ENCODE measurements at regions not wholly inside any gene's neighbourhood (a gene's known extent, or its start where the extent isn't known, plus 50 kb on each side); places are given as distances from the start of the nearest gene placed in this dataset.
"Not testable (repeated sequence)": the region's sequence is repeated elsewhere in the genome, so short reads cannot be mapped to it uniquely, and the experiment has no call there.

DNA sequence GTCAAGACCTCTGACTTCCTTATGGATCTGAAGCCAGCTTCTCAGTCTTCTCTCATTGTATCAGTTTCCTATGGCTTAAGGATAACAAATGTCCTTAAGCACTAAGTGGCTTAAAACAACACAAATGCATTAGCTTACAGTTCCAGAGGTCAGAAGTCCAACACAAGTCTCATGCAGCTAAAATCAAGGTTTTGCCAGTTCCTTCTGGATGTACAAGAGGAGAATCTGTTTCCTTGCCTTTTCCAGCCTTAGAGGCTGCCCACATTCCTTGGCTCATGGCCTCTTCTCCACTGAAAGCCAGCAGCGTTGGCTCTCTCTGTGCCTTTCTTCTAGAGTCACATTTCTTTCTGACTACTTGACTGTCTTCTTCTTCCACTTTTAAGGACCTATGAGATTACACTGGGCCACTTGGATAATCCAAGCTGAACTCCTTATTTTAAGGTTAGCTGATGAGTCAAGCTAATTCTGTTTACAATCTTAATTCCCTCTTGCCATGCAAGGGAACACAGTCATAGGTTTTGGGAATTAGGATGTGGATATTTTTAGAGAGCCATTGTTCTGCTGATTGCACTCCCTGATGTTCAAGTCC is 179.0 kb downstream of the BCAS1 start:
- DNase-seq, result no peak

GRCh38 chr20:53890443-53891305 is 179.7 kb downstream of the BCAS1 start:
- no peak for DNase-seq

DNA sequence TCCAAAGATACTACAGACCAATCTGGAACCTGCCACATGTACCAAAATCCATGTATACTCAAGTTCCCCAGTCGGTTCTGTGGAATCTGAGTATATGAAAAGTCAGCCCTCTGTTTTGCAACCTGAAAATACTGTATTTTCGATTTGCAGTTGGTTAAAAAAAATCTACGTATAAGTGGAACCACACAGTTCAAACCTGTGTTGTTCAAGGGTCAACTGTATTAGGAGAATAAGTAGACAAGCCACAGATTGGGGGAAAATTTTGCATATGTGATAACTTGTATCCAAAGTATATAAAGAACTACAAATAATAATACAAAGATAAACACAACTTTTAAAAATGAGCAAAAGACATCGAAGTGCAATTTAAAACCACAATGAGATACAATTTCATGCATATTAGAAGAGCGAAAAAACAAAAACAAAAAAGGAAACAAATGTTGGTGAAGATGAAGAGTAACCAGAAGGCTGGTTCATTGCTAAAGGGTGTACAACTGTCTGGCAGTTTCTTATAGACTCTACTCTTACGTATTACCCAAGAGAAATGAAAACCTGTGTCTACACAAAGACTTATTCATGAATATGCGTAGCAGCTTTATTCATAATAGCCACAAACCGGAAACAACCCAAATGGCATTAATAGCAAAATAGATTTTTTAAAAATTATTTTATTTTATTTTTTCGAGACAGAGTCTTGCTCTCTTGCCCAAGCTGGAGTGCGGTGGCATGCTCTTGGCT is 180.8 kb downstream of the BCAS1 start:
- no peak for DNase-seq

GRCh38 chr20:53888951-53889350 is 181.4 kb downstream of the BCAS1 start:
- no peak for DNase-seq

DNA sequence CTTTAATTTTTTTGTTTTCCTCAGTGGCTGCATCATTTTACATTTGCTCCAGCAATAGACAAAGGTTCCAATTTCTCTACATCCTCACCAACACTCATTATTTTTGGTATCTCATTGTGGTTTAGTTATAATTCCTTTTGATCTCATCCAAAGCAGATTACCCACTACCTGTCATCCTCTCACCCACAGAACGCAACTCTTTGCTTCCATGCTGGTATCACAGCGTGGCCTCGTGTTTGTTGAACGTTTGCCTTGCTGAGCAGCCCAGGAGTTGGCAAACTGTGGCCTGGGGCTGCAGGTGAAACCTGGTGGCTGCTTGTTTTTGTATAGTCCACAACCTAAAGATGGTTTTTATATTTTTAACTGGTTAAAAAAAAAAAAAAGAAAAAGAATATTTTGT is 181.9 kb downstream of the BCAS1 start:
- no peak for DNase-seq

- DNase-seq, result no peak
These were observed 182.4 kb downstream of the BCAS1 start for GRCh38 chr20:53887973-53888372.

DNA sequence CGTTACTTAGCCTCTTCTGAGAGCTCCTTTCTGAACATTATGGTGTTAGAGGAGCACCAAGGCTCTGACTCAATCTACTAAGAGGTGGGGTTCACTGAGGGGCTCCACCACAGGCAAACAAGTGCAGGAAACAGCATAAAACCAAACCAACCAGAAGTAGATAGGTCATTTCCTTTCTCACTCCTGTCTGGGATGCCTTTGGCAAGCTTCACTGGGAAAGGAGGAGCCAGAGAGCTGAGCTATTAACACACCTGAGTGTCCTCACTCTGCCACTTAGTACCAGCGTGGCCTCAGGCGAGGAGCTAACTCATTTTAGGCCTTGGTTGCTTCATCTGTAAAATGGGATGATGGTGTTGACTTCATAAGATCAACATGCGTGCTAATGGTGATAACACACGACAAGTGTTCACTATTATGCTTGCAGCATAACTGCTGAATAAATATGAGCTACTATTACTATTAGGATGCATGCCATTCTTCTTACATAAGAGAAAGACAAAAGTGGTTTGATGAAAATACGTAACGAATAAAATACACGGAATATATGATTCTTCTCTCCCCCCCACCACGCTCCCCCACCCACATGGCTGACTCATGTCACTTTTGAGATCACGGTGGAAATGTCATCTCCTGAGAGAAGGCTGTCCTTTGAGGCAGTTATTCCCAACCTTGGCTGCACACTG is 185.4 kb downstream of the BCAS1 start:
- no peak for DNase-seq

GRCh38 chr20:53883098-53883911 is 187.1 kb downstream of the BCAS1 start:
- no peak for DNase-seq

DNA sequence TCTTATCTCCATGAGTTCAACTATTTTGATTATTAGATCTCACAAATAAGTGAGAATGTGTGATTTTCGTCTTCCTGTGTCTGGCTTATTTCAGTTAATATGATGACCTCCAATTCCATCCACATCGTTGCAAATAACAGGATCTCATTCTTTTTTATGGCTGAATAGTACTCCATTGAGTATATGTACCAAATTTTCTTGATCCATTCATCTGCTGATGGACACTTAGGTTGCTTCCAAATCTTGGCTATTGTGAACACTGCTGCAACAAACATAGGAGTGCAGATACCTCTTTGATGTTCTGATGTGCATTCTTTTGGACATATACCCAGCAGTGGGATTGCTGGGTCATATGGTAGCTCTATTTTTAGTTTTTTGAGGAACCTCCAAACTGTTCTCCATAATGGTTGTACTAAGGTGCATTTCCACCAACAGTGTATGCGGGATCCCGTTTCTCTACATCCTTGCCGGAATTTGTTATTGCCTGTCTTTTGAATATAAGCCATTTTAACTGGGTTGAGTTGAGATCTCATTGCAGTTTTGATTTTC is 187.9 kb downstream of the BCAS1 start:
- DNase-seq, result not testable (repeated sequence)

DNA sequence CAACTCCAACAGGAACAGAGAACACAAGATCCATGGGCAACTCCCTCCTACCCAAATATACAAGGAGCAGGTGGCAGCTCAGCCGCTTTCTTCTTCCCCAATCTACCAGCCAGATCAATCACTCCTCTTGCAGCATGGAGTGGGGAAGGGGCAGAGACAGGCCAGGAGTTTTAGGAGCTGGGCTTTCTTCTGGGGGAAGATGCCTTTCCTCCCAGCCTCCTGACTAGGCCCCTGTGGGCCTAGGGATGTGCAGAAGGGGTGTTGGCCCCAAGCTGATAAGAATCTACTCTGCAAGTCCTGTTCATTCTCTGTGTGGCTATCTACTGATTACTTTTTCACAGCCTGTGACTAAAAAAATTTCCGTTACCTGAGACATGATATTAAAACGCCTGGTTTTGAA is 189.0 kb downstream of the BCAS1 start:
- DNase-seq, result no peak

- no peak for DNase-seq
These were observed 190.2 kb downstream of the BCAS1 start for GRCh38 chr20:53880108-53880641.

- DNase-seq, result no peak
These were observed 191.2 kb downstream of the BCAS1 start for GRCh38 chr20:53879048-53879684.

DNA sequence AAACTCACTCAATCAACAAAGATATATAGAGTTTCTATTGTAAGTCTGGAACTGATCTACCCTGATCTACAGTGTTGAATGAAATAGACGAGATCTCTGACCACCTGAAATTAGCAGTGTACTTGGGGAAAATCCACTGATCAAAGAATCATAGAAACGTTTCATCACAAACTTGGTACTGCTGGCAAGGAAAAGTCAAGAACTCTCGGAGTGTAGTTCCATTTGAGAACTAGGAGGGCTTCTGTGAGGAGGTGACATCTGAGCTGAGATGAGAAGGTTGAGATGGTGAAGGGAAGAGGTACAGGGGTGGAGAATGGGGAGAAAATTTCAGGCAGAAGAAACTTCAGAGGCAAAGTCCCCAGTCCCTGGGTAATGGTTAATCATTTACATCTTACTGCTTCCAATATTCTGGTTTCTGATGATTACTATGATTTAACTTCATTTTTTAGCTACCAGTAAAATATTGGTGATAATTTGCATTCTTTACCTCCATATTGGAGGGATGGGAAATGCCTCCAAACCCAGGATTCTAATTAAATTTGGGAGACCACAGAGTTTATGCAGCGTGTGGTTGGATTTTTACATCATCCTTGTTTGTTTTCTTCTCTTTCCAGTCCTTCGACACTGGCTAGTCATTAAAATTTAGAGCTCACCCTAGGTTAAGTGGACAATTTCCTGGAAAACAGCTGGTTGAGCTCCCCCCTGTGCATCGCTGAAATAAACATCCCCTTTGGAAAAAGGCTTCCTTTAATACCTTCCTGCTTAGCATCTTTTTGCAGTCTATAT is 191.9 kb downstream of the BCAS1 start:
- no peak for DNase-seq

GRCh38 chr20:53876956-53877355 is 193.4 kb downstream of the BCAS1 start:
- no peak for DNase-seq

DNA sequence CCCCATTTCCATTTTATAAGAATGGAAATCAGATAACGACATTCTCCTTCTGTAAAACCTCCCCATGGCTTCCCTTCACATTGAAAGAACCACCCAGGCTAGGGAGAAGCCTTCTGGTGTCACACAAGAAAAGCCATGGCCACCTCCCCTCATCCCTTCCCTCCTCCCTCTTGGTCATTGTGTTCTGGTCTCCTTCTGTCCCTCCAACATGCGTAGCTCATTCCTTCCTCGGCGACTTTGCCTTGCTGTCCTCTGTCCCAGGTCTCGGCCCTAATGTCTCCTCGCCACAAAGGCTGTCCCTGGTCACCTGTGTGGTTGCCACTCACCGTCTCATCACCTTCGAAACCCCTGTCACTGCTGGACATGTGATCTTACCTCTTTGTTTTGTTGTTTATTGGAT is 193.9 kb downstream of the BCAS1 start:
- no peak for DNase-seq

DNA sequence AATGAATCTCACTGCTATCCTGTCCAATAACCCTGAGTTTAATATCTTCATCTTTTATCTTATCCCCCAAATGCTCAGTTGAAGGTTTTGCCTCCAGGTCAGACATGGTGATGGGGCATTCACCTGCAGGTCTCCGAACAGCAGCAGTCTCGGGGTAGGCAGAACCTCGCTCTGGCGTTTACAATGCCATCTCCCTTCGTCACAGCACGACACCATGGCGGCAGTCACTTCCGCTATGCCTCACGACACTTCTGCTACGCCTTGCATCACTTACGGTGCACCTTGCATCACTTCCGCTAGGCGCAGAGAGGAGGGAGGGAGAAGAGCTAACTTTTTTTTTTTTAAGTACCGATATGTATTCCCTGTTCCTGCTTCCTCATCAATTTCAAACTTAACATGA is 194.9 kb downstream of the BCAS1 start:
- DNase-seq, result no peak

GRCh38 chr20:53874706-53875105 is 195.7 kb downstream of the BCAS1 start:
- DNase-seq, result no peak

DNA sequence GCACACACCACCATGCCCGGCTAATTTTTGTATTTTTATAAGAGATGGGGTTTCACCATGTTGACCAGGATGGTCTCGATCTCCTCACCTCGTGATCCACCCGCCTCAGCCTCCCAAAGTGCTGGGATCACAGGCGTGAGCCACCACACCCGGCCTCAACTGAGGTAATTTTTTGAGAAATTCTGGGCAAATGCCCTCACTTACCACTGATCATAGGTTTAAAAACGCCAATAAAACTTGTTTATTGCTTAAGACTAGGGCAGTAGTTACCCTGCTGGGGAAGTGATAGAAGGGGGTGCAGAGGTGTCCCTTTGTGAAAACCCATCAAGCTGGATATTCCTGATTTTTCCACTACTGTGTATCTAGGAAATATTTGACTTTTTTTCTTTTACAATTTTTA is 196.3 kb downstream of the BCAS1 start:
- DNase-seq, result no peak

DNA sequence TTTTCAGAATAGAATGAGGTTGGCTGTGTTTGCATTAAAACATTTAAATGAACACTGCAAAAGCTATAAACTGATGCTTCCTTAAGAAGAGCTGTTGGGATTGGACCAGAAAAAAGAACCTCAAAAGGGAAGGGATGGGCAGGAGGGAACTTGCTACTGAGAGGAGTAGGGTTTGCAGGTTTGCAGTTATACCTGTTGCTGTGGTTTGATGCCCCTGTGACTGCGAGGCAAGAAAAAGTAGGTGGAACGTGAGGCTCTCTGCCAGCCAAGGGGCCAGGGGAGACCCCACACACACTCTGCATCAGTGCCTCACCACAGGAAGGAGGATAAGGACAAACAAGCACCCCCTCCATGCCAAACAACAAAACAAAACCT is 197.2 kb downstream of the BCAS1 start:
- no peak for DNase-seq

GRCh38 chr20:53872561-53873229 is 197.7 kb downstream of the BCAS1 start:
- no peak for DNase-seq
